NCI-H2196 (cell line): ENCODE measurements at regions not wholly inside any gene's neighbourhood (a gene's known extent, or its start where the extent isn't known, plus 50 kb on each side); places are given as distances from the start of the nearest gene placed in this dataset.

Experiments used
- DNase-seq: peaks from one replicate; lab custom pipeline; 2025; ENCODE audit not compliant: unreplicated experiment; lab: John Stamatoyannopoulos, UW

DNA sequence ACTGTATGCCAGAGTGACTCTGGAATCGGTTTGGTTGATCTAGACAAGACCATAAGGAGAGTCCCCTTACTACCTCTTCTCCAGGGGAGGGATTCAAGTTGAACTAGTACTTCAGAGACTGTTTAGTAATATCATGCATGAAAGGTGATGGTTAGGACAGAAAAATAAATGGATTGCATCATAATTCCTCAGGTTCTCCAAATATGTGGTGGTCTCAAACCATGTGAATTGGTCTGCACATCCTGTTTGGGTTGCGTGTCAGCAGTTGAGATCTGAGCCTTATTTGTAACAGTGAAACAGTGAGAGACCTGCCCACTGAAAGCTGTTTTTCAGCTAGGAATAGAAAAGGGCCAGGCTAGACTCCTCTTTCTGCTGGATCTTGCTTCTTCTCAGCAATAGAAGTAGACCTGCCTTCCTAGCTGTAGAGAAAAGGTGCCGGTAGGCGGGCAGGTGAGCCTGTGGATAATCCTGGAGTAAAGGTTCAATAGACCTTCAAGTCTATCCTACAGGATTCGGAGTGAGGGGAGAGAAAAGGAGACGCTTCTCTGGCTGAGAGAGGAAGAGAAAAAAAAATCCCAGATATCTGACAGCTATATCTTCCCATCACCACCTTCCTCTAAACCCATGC lies 258.5 kb upstream of the E2F7 start:
- no peak for DNase-seq

DNA sequence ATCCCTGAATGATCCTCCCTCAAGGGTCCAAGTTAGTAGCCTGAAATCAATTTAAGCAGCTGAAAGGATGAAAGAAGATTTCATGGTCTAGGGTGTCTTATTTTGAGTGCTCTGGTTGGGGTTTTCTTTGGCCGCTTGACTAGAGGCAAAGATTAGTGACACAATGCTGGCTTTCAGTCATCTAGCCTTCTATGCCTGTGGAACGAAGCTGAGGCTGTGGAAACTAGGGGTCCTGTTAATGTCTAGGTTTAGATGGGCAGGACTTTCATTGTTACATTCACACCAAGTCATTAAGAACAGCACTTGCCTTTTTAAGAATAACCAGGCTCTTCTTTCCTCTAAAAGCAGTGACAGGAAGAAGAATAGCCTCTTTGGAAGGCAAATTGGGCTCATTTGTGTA lies 253.8 kb upstream of the E2F7 start:
- DNase-seq, result no peak

DNA sequence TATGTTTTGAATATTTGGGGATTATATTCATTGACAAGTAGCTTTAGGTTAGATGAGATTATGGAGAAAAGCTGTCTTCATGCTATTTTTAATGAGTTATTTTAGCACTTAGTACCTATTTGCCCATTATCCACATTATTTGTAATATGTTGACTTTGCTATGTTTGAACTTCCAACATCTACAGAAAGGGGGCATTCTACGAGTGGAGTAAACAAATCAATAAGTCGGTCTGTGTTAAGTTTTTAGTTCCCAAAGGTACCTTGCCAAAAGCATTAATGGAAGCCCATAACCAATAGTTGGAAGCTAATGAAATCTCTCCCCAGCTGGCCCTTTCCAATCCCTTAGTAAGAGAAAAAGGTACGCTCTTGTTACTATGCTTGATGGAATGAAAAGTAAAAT lies 250.0 kb upstream of the E2F7 start:
- DNase-seq, result no peak

DNA sequence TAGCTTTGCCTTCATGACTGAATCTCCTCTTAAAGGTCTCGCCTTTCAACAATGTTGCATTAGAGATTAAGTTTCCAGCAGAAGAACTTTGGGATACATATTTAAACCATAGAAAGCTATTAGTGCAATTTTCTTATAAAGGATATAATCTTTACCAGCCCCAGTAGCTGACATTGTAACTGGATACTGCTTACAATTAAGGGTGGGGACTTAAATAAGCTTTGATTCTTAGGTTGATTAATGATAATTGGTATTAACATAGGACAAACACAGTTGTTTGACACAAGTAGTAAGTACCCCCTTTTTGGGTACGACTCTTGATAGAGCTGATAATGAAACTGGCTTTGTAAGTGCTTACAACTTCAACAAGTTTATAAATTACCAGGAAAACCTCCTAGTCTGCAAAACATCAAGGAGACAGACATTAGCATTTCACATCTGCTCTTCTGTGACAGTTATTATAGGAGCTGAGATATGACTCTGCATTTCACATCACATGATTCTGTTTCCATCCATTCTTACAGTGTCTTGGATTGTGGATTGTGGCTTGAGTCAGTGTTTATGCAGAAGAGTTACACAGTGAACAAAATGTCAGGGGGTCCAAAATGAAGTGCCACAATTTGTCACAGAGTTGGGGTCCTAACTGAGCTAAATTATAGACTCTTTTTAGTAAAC lies 249.1 kb upstream of the E2F7 start:
- DNase-seq, result no peak

DNA sequence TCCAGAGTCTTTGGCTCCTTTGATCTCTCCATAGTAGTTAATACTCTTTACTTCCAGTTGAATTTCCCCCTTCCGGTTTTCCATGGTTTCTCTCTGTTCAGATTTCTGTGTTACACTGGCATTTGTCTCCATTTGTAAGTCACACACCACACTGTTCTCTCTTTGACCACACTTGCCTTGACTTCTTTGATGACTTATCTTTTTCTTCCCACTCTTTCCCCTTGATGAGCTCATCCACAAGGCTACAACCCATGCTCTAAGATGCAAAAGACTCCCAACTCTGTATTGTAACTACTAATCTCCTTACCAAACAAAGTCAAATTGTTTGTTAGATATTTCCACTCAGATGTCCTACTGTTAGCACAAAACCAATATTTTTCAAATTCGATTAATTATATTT lies 242.7 kb upstream of the E2F7 start:
- no peak for DNase-seq

DNA sequence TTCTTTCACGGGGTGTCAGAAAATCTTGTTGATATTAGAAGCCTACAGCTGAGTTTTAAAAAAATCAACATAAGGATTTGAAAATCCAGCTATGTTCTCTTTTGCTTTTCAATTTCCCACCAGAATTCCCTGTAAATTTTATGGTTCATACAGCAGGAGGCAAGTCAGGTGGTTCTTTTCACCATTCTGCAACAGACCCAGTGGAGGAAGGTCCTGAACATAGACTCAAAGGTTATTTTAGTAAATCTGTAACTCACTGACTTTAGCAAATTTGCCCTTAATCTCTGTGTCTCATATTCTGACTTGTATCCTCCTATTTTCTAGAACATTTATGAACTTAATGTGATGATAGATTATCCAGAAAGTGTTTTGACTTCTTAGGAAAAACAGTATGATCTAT lies 235.4 kb upstream of the E2F7 start:
- no peak for DNase-seq

DNA sequence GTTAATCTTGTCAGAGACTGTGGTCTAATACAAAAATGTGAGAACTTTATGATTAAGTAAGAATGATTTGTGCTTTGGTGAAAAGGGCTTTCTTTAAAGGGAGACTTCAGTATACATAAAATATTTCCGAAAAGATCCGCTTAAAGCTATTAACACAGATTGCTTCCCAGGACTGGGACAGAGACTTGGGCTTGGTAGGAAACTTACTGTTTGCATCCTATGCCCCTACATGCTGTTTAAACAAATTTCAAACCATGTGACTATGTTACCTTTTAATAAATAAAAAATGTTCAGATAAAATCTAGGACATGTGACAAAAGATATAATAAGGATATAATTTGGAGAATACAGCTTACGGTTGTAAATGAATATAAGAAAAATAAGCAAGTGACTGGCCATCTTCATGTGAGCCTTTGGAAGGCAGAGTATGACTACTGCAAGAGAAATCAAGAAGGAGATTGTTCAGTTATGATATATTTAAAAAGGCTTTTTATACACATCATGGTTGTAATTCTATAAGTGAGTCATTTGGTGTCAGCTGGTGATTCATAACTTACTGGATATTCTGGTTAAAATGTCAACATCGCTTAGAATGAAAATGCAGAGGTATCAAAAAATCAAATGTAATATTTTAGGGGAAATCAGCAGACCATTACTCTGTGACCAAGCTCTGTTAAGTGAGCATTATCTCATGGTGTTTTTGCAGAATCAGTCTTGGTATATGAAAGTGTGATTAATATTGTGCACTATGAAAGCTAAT lies 234.7 kb upstream of the E2F7 start:
- DNase-seq, result no peak

DNA sequence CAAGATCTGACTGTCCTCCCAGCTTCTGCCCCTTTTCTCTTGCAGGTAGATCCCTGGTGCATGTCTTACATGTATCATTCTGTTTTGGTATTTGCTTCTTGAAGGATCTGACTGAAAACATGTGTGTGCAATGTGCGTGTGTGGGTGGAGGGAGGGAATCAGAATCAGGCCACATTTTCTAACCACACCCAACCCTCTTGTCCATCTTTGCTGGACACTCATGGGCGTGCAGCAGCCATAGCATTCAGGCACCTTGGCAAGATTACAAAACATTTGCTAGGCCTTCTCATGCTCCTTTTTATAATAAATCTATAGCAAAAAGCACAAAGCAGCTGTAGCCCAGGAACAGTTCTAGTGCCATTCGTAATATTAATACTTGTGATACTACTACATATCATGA lies 233.6 kb upstream of the E2F7 start:
- DNase-seq, result no peak

DNA sequence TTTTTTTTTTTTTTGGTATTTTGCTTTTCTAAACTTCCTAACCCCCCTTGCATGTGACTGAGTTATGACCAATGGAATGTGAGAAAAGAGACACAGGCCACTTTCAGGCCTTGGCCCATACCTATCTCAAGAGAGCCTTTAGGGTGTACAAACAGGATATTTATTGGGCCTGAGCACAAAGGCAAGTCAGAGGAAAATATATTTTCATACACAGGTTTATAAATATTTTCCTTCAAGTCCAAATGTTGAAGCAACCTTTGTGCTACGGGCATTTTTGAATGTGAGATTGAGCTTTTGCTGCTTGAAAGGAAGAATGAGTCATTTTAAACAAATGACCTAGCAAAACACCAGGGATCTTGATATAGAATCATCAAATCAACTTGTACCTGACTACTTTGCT lies 228.6 kb upstream of the E2F7 start:
- no peak for DNase-seq

DNA sequence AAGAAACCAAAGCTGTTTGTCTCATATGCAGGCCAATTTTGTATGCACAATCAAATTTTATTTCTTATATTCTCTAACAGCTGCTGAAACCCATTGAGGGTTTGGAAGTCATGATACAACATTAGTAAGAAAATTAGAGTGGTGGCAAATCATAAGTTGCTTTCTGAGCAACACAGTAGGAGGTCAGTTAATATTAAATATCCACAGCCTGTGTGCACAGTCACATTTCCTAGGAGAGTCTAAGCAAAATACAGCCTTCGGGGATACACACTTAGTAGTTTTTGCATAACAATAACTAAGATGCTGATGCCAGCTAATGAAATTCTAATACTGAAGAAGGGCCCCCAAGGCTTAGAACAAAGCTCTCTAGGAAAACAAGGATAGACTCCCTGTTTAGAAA lies 209.6 kb upstream of the E2F7 start:
- DNase-seq, result no peak

DNA sequence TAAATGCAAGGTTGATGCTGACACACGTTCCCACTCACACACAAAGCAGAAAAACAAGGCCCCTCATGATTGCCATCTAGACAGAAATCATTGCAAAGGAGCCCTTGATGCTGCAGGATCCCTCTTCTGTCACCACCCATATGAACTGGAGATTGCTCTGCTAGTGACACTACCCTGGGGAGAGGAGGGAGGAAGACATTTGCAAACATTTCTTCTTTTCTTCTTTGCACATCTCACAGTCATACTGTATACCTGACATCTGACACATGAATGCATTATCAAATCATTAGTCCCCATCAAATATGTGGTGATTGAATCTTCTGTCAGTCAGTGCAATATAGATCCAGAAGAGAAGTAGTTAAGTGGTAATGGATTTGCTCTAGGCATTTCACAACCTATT lies 208.5 kb upstream of the E2F7 start:
- DNase-seq, result no peak

DNA sequence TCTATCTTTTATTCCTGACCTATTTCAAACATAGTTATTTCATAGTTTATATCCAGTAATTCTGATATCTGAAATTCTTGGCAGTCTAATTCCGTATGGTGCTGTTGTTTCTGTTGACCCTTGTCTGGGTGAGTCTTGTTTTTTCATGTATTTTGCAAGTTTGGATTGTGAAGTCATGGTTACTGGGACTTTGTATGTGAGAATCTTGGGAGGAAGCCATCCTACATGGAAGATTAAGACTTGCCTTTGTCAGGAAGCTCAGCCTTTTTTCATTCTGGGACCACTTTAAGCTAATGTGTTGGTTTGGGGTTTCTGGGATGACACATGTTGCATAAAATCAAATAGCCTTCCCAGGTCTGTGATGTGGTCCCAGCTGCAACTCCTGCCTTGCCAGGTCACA lies 191.6 kb upstream of the E2F7 start:
- DNase-seq, result no peak

DNA sequence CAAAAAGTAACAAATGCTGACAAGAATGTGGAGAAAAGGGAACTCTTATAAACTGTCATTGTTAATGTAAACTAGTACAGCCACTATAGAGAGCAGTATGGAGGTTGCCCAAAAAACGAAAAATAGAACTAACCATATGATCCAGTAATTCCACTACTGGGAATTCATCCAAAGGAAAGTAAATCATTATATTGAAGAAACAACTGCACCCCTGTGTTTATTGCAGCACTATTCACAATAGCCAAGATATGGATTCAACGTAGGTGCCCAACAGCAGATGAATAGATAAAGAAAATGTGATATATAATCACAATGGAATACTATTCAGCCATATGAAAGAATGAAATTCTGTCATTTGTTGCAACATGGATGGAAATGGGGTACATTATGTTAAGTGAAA lies 188.0 kb upstream of the E2F7 start:
- DNase-seq, result no peak

DNA sequence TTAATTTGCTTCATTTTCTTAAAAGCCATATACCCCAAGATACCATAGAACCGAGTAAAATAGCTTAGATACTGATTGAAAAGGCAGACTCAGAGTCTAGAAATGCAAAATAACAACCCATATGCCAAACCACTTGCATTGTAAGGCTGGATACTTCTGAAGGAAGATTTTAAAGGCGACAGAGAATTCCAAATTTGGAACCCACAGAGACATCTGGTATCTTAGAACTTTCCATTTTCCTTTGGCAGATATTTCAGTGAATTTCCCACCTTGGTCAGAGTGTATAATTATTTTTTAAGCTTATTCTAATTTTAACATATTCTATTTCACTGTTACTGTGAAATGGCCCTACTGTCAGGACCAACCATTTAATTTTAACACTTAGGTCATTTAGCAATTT lies 186.4 kb upstream of the E2F7 start:
- DNase-seq, result no peak

DNA sequence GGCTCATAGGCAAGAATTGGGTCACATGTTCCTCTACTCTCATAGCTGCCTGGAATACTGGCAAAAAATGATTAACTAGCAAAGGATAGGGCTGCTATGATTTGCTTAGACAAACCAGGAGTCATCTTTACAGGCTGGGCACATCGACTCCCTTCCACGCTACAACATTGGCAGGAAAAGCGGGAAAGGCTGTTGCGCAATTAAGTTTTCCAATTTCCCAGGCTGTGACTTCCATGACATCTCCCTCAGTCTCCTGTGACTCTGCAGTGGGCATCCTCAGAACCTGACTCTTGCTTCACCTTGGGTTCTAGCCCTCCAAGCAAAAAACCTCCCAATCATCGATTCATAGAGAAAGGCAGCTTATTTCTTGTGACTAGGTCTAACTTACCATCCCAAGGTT lies 184.5 kb upstream of the E2F7 start:
- no peak for DNase-seq

DNA sequence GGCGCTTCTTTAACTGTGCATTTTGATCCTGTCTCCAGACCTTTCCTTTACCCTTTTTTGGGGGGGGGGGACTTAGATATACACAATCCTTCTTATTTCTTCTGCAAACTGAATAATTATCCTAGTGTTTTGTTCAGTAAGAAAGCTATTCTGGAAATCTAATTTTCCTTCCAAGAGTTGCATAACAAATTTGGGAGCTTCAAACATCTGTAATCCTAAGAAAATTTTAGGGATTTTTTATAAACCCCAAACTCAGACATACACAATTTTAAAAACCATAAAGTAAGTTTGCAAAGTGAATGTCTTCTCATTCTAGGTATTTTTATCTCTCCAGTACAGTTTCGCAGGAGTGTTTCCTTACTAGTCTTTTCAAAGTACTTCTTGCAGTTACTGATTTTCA lies 182.7 kb upstream of the E2F7 start:
- no peak for DNase-seq

DNA sequence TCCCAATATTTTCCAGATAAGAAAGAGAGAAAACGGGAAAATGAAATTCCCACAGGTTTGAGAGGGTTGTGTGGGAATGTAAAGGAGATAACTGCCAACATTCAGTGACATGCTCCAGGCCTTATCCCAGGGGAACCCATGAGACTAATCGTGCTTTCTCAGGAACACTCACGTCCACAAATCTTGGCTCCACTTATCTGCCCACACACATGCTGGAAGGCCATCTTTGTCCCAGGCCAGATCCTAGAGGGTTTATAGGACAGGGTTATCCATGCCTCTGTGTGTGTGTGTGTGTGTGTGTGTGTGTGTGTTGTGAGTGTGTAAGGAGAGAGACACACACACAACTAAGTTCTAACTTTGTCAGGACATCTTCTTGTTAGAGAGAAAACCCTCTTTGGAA lies 182.2 kb upstream of the E2F7 start:
- no peak for DNase-seq

DNA sequence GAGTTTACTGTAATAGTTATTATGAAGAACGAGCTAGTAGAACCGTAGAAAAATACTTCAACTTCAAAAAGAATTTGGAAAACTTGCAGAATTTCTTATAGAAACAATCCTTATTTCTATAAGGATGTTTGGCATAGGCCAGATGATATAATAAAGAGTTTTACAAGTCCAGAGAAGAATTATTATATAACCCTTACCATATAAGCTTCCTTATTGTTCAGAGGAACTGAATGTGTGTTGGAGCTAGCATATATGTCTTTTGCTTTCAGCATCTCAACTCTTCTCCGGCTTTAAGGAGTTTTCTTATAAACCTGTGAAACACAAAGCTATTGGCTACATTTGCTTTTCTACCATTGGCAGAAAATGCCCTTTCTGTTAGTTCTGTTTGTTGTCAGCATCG lies 178.0 kb upstream of the E2F7 start:
- DNase-seq, result no peak

DNA sequence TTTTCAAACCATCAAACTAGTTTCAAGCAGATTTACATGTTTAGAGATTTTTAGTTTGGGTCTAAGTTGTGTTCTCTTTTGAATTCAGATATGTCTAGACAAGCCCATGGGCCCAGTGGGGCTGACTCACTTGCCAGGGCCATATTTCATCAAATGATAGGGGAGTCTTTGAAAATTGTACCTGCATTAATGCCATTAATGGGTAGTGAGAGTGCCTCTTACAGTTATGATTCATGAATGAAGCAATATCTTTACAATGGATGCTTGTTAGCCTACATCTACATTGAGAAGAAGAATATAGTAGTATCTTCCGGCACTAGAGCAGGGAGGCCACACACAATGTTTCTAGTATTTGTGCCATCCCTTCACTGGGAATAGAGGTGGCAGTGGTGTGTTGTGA lies 174.2 kb upstream of the E2F7 start:
- no peak for DNase-seq

DNA sequence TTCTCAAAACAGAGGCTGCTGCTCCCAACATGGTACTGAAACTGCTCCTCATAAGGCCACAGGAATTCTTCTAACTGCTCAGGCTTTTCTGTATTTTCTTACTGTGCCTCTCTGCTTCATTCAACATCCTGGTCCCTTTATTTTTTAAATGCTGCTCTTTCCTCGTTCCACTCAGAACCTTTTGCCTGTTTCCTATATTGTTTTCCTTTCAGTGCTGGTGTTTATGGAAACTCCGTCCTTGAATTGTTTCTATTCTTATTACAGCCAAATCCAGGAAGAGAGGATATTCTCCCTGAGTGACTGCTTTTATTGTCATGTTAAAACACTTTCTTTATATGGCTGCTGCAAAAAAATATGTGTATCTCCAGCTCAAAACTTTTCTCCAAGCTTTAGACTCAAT lies 173.0 kb upstream of the E2F7 start:
- no peak for DNase-seq

DNA sequence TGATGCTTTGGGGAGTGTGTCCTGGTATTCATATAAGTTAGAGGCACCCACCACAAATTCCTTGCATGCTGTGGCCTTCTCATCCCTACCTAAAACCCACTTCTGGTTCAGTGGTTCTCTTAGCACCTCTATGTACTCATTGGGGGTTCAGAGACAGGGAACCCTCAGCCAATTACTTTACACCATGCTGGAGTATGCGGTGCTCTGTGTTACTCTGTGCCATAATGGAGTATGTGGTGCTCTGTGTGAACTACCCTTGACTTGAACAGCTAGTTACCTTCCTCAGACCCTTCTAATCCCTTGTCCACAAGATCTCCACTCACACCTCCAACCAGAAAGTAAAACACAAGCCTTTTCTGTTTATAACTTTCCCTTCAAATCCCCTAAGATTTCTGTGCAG lies 172.5 kb upstream of the E2F7 start:
- no peak for DNase-seq

DNA sequence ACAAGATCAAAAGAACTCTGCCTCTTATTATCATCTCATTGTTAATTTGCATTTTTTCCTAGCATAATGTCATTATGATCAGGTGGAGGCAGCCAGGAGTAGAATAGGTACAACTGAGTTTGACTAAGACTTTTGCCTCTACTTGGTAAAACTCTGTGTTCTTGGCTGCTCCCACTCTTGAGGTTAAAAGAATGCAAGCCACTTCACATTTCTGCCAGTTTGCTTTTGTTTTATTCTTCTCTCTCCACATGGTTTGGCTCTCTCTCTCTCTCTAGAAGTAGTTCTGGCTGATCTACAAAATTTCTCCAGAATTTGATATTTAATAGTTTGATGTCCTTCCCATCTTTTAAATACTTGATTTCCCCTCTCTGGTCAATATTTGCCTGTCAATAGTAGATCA lies 170.7 kb upstream of the E2F7 start:
- DNase-seq, result no peak

DNA sequence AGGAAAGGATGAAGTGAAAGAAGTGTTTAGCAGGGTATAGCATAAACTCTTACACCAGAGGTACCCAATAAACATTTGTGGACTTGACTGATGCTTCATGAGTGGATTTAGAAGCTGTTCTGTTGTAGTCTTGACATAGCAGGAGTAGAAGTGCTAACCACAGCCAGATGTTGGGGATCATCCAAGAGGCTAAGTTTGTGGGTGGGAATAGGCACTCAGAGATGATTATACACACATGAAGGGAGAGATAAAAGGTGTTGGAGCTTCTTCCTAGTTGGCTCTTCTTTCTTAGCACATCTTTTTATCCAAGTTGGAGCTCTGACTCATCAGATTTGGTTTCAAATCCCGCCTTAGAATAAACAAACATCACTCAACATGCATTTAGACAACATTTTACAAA lies 166.7 kb upstream of the E2F7 start:
- DNase-seq, result no peak
